HFF-Myc (cell line): ENCODE measurements at regions not wholly inside any gene's neighbourhood (a gene's known extent, or its start where the extent isn't known, plus 50 kb on each side); places are given as distances from the start of the nearest gene placed in this dataset.
"Not testable (repeated sequence)": the region's sequence is repeated elsewhere in the genome, so short reads cannot be mapped to it uniquely, and the experiment has no call there.

ENCODE experiments used
- DNase-seq: peaks from one replicate; pipeline ENCODE4 v3.0.0-alpha.2; 2011; ENCODE audit warnings: low read depth; ENCODE audit errors: extremely low read depth
- H3K4me3 ChIP-seq: replicated peaks from 2 replicates; pipeline ENCODE4 v1.5.1; 2011; ENCODE audit warnings: low read depth, mild to moderate bottlenecking, control low read depth, low read length
- TF ChIP-seq, protein P1 (sequence below): IDR thresholded peaks from 2 replicates; pipeline ENCODE4 v1.5.1; 2012; ENCODE audit warnings: mild to moderate bottlenecking, low read depth, low read length, control low read depth; ENCODE audit errors: missing control alignments

- TF ChIP-seq, protein P1, sequence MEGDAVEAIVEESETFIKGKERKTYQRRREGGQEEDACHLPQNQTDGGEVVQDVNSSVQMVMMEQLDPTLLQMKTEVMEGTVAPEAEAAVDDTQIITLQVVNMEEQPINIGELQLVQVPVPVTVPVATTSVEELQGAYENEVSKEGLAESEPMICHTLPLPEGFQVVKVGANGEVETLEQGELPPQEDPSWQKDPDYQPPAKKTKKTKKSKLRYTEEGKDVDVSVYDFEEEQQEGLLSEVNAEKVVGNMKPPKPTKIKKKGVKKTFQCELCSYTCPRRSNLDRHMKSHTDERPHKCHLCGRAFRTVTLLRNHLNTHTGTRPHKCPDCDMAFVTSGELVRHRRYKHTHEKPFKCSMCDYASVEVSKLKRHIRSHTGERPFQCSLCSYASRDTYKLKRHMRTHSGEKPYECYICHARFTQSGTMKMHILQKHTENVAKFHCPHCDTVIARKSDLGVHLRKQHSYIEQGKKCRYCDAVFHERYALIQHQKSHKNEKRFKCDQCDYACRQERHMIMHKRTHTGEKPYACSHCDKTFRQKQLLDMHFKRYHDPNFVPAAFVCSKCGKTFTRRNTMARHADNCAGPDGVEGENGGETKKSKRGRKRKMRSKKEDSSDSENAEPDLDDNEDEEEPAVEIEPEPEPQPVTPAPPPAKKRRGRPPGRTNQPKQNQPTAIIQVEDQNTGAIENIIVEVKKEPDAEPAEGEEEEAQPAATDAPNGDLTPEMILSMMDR, result no peak
- no peak for DNase-seq
- no peak overlapping the region for H3K4me3 ChIP-seq
These were observed 573.9 kb downstream of the ZNF608 start for GRCh38 chr5:124172389-124173003.

DNA sequence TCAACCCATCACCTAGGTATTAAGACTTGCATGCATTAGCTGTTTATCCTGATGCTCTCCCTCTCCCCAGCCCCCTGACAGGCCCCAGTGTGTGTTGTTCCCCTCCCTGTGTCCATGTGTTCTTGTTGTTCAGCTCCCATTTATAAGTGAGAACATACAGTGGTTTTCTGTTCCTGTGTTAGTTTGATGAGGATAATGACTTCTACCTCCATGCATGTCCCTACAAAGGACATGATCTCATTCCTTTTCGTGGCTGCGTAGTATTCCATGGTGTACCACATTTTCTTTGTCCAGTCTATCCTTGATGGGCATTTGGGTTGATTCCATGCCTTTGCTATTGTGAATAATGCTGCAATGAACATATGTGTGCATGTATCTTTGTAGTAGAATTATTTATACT is 578.3 kb downstream of the ZNF608 start:
- H3K4me3 ChIP-seq, DNase-seq: not testable (repeated sequence)

- no peak overlapping the region for H3K4me3 ChIP-seq
- no peak for DNase-seq
- TF ChIP-seq, protein P1, result no peak
These were observed 583.5 kb downstream of the ZNF608 start for GRCh38 chr5:124162767-124163532.

GRCh38 chr5:124161266-124161665 is 585.2 kb downstream of the ZNF608 start:
- no peak for DNase-seq

GRCh38 chr5:124160265-124160664 is 586.2 kb downstream of the ZNF608 start:
- TF ChIP-seq, protein P1, result no peak

More at GRCh38 chr5:124161266-124161665, 585.2 kb downstream of the ZNF608 start:
- no peak overlapping the region for H3K4me3 ChIP-seq
- TF ChIP-seq, protein P1, result no peak

GRCh38 chr5:124157320-124157719 is 589.1 kb downstream of the ZNF608 start:
- peak overlapping the region; percentile 10; the same call in 1 of the 2 replicates for H3K4me3 ChIP-seq
- no peak for DNase-seq
- TF ChIP-seq, protein P1, result no peak

More at GRCh38 chr5:124160265-124160664, 586.2 kb downstream of the ZNF608 start:
- DNase-seq, result no peak
- H3K4me3 ChIP-seq, result no peak overlapping the region

GRCh38 chr5:124156415-124156996 is 589.9 kb downstream of the ZNF608 start:
- DNase-seq, result no peak
- TF ChIP-seq, protein P1, result no peak
- no peak overlapping the region for H3K4me3 ChIP-seq
